HG02938 (cell line): ENCODE measurements at regions not wholly inside any gene's neighbourhood (a gene's known extent, or its start where the extent isn't known, plus 50 kb on each side); places are given as distances from the start of the nearest gene placed in this dataset.

Source experiments
- ATAC-seq: cut with Tn5 transposase; IDR thresholded peaks from one replicate; pipeline ENCODE4 v1.9.1; 2021; ENCODE audit warnings: mild to moderate bottlenecking, moderate library complexity; ENCODE audit not compliant: unreplicated experiment

DNA sequence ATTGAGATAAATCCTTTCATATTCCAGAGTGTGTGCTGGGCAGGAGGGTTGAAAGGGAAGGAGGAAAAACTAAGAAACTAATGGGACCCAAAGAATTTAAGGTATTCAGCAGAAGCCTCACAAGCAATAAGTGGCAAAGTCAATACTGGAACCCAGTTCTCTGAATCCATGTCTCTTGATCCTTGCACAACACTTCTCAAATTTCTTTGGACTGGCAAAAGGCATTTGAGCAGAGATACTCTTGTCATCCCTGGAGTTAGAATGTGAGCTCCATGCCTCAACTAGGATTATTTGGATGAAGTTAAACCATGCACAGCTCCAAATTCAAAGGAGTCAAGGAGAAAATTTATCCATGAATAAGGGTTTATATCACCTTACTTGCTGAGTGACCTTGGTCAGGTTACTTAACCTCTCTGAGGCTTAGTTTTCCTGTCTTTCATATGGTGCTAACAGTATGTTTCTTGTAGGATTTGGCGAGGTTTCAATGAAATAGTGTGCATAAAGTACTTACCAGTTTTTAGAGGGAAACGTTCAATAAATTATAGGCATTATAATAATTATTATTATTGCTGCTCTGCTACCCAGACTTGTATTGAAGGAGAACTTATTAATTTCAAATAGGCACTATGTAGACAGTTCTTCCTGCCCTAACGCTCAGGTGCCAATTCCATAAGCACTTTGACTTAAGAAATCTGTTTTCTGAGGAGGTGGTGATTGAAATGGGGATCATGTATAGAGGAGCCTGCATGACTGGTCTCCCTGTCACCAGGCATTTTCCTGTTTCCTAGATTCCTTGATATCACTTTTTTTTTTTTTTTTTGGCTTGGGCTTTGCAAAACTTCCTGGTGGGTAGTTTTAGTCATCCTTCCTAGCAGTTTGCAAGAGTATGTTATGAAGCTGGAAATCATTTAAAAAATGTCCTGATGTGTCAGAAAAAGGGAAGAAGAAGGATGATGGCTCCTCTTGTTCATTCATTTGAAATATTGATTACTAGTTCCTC lies 125.0 kb upstream of the JUN start:
- ATAC-seq: no peak

- ATAC-seq: no peak
These were observed 126.3 kb upstream of the JUN start for GRCh38 chr1:58909914-58910681.

DNA sequence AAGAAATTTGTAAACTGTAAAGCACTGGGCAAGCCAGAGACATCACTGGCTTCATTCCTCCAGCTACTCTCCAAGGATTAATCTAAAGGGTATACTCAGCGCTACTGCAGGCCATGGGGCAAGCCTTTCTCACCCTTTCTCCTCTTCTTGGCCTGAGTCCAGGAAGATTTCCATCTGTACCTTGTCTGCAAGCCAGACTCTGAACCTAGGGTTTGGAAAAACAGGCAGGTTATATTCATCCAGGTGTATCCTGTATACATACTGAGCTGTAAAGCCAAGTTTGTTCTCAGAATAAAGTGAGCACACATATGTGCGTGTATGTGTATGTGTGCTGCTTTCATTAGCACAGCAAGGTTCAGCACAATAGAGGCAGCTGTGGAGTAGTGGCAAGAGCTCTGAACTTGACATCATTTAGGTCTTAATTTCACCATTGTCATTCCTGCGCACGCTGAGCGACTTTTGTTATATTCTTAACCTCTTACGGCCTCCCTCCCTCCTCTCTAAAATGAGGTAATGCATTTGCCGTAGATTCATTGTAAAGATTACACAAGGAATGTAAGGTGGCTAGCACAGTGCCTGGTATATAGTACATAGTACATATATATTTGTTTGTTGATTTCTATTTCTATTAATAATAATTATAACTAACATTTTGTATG lies 128.1 kb upstream of the JUN start:
- no peak for ATAC-seq

DNA sequence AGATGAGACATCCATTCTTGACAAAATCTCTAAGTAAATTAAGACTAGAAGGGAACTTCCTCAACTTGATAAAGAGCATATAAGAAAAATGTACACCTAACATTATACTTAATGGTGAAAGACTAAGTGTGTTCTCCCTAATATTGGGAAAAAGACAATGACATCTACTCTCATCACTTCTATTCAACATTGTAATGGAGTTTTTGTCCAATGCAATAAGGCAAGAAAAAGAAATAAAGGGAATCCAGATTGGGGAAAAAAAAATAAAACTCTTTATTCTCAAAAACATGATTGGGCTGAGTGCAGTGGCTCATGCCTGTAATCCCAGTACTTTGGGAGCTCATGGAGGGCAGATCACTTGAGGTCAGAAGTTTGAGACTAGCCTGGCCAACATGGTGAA lies 131.1 kb upstream of the JUN start:
- no peak for ATAC-seq

GRCh38 chr1:58917436-58917835 lies 133.6 kb upstream of the JUN start:
- ATAC-seq: no peak

- no peak for ATAC-seq
These were observed 135.5 kb upstream of the JUN start for GRCh38 chr1:58919226-58919958.

GRCh38 chr1:58919959-58920321 lies 136.1 kb upstream of the JUN start:
- ATAC-seq: no peak

- ATAC-seq: no peak
These were observed 137.5 kb upstream of the JUN start for GRCh38 chr1:58921342-58921741.

DNA sequence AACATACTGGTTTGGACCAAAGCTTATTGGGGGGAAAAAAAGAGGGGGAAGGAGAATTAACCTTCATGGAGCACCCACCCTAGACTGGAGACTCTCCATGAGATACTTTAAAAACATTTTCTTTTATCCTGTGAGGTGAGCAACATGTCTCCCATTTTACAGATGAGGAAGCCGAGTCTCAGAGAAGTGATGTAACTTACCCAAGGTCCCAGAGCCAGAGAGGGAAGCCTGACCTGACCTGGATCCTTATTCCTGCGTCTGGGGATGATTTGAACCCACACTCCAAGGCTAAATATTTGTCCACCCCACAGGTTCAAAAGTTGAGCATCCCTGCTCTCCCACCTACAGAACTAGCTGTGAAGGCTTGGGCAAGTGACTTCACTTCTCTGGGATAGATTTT lies 137.9 kb upstream of the JUN start:
- no peak for ATAC-seq

- peak; percentile 99 for ATAC-seq
These were observed 138.6 kb upstream of the JUN start for GRCh38 chr1:58922302-58923089.

DNA sequence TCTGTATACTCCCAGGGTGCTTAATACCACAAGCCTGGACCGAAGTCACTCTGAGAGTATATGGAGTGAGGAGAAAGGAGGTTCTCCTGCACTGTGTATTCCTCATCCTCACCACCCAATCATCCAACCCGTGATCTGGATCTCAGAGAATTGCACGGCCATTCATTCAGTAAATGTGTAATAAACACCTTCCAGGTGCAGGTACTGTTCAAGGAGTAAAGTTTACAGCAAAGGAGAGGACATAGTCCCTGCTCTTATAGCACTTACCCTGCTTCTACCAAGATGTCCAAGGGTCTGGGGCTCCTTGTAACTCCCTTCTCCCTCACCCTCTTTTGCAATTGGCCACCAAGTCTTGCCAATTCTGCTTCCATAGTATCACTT lies 139.2 kb upstream of the JUN start:
- no peak for ATAC-seq

- ATAC-seq: no peak
These were observed 140.2 kb upstream of the JUN start for GRCh38 chr1:58924016-58924565.

DNA sequence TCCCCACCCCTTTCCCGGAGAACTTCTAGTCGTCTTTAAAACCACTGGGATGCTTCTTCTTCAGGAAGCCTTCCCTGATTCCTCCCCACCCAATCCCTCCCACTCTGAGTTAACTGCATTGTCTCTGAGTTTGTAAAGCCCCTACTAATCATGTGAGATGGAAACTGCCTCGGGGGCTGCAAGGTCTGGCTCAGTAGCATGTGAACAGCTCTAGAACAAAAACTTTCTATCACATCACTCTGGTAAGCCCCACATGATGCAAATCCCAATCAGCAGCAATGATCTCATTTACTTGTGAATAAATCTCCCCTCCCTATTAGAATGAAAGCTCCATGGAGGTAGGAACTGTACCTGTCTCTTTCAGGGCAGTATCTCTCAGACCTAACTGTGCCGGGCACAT lies 141.0 kb upstream of the JUN start:
- ATAC-seq: no peak

DNA sequence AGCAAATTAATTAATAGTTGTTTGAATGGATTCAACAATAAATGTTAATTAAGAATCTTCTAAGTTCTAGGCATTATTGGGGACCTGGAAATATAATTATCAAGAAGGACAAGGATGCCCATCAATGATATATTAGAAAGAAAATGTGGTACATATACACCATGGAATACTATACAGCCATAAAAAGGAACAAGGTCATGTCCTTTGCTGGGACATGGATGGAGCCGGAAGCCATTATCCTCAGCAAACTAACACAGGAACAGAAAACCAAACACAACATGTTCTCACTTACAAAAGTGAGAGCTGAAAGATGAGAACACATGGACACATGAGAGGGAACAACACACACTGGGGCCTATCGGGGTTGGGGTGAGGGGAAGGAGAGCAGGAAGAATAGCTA lies 141.4 kb upstream of the JUN start:
- no peak for ATAC-seq

DNA sequence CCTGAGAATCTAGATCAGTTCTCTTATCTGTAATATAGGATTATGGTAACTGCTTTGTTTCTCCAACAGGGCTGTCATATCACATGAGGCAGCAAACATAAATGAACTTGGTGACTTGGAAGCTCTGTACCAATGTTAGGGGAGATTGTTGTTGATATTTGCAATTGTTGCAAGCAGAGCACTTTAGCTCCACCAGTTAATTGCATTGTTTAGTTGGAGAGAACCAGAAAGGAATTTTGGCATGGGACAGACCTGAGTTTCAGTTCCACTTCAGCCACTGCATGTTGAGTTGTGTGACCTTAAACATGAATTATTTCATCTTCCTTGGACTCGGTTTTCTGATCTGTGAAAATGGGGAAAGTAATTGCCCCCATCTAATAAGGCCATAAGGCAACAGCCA lies 142.3 kb upstream of the JUN start:
- no peak for ATAC-seq

DNA sequence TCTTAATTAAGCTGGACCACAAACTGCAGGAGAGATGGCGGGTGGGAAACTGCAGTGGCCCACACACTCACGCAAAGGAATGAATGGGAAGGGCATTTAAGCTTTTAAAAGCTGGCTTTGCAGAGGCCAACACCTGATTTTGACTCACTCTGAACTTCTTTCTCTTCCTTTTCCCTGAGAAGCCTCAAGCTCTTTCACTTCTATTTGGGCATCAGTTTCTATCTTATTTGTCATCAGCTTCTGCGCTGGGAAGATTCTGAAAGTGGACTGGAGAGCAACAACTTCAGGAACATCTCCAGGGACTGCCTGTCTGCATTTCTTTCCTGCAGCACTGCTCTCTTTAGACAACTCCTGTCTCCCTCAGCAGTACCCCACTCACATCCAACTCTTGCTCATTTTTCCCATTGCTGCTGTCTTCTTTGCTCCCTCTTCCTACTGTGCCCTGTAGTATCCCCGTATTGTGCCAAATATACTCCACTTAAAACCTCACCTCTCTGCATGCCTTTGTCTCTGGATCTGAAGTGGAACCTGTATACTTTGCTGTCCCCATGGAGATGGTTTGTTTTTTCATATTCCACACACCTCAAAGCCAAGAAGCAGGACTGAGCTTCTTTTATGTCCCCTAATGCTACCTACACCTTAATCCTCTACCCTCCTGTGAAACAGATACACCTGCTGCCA lies 143.3 kb upstream of the JUN start:
- ATAC-seq: no peak

DNA sequence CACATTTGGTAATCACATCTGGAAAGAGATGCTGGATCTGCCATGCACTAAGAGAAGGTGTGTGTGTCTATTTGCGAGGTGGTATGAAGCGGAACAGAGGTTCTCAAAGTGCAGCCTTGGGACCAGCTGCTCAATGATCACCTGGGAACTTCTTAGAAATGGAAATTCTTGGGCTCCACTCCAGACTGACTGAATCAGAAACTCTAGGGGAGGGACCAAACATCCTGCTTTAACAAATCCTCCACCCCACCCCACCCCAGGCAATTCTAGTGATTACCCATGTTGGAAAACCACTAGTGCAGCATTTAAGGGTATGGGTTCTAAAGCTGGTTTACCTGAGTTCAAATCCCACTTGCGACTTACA lies 143.9 kb upstream of the JUN start:
- ATAC-seq: no peak

DNA sequence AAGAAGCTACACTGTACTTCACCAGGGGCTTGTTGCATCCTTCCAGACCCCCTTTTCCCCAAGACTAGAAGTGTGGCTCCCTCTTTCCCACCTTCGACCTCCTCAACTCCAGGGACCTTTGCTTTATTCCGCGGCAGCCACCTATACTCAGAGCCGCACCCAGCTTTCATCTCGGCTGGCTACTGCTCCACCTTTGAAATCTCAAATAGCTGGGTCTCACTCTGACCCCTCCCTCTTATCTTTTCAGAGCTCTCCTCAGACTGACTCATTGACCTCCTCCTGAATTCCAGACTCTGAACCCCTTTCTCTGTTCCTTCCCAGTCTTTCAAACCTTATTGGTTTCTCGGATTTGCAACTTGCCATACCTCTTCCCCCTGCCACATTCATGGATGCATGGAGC lies 144.7 kb upstream of the JUN start:
- no peak for ATAC-seq

DNA sequence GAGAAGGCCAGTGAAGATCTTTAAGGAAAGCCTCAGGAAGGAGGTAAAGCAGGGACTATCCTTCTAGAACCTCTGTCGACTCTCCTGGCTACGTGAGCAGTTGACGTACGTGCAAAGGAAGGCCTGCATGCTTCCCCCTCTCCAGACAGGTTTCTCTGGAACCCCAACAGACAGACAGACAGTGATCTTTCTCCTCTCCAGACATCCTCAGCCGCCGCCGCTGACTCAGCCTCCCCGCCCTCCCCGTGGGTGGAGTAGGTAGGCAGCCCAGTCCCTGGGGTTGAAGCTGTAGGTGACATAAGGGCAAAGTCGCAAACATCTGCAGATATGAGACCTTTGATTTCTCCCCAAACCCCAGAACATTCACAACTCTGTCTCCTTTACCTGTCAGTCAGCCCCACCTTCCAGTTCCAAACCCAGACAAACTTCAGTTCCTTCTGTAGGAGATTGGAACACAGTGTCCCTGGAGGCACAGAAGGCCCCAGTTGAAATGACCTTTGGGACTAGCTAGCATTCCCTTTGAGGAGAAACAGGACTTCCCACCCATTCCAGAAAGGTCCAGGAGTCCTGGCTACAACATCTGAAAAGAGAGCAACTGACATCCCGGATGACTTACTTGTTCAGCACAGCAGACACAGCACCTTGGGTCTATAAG lies 146.0 kb upstream of the JUN start:
- no peak for ATAC-seq
